Colonic mucosa (tissue), 4 donors: ENCODE measurements at regions not wholly inside any gene's neighbourhood (a gene's known extent, or its start where the extent isn't known, plus 50 kb on each side); places are given as distances from the start of the nearest gene placed in this dataset.

ENCODE experiments used
- DNase-seq: peaks from one replicate; pipeline ENCODE4 v3.0.0-alpha.2; 2020
- H3K27ac ChIP-seq: fragments of 200-600 bp; one replicate; pipeline ENCODE4 v1.8.0; 2021
- H3K27me3 ChIP-seq: fragments of 200-600 bp; one replicate; pipeline ENCODE4 v1.8.0; 2021
- H3K36me3 ChIP-seq: fragments of 200-600 bp; one replicate; pipeline ENCODE4 v1.8.0; 2021
- H3K4me1 ChIP-seq: fragments of 200-600 bp; one replicate; pipeline ENCODE4 v1.8.0; 2021; ENCODE audit warnings: mild to moderate bottlenecking
- H3K4me3 ChIP-seq: fragments of 200-600 bp; one replicate; pipeline ENCODE4 v1.8.0; 2021
- H3K9ac ChIP-seq, 2 donors: one replicate each; pipeline ENCODE4 v1.7.0; 2013; ENCODE audit warnings: control low read depth in 2 of 2, low read depth in 2 of 2, low read length in 2 of 2
- H3K9me3 ChIP-seq: fragments of 200-600 bp; one replicate; pipeline ENCODE4 v1.8.0; 2021
- CTCF ChIP-seq: fragments of 200-600 bp; IDR thresholded peaks from one replicate; pipeline ENCODE4 v1.8.0; 2022; ENCODE audit warnings: antibody characterized with exemption, mild to moderate bottlenecking
- intact Hi-C: fragments of 100-400 bp; cut with DNase I; formaldehyde crosslinking; loops from one replicate; pipeline ENCODE4 v1.14.1; 2022
- donor health status: healthy.
- donor health status: DM: no; HTN: no; CAD: no.
- donor health status: DM: no; HTN: no; CAD: no.

GRCh38 chr6:74603322-74604076 is 602.4 kb downstream of the COL12A1 start:
- Histone ChIP-seq H3K9me3 (no peaks in the 10 kb centered on the region), H3K27me3 (no peaks in the 10 kb centered on the region), H3K4me3 (no peak overlapping the region), H3K9ac (no peak overlapping the region), H3K4me1 (no peaks in the 10 kb centered on the region), H3K27ac (no peak overlapping the region), H3K36me3 (no peaks in the 10 kb centered on the region)
- intact Hi-C loops, result no loop called here
- no peak for TF ChIP-seq CTCF
- no peak for DNase-seq

- H3K9ac ChIP-seq, result no peak overlapping the region
- no peak for TF ChIP-seq CTCF
- intact Hi-C loops, result no loop called here
- no peaks in the 10 kb centered on the region for H3K9me3 ChIP-seq
- H3K4me3 ChIP-seq, result no peak overlapping the region
- H3K27me3 ChIP-seq, result no peaks in the 10 kb centered on the region
- H3K36me3 ChIP-seq, result no peaks in the 10 kb centered on the region
- DNase-seq, result no peak
- no peaks in the 10 kb centered on the region for H3K4me1 ChIP-seq
- H3K27ac ChIP-seq, result no peak overlapping the region
These were observed 603.6 kb downstream of the COL12A1 start for GRCh38 chr6:74602206-74602605.

- DNase-seq, result no peak
- intact Hi-C loops, result loop anchor here (10.0 kb wide), 1 partner anchor 184 kb away; no protein-coding TSS in a partner anchor
- Histone ChIP-seq H3K27me3 (no peaks in the 10 kb centered on the region), H3K4me3 (no peak overlapping the region), H3K36me3 (no peaks in the 10 kb centered on the region), H3K4me1 (no peaks in the 10 kb centered on the region), H3K27ac (no peak overlapping the region), H3K9ac (no peak overlapping the region), H3K9me3 (no peaks in the 10 kb centered on the region)
- TF ChIP-seq CTCF, result no peak
These were observed 607.1 kb downstream of the COL12A1 start for GRCh38 chr6:74598462-74599393.

GRCh38 chr6:74597840-74598239 is 608.0 kb downstream of the COL12A1 start:
- no peaks in the 10 kb centered on the region for H3K27me3 ChIP-seq
- H3K9me3 ChIP-seq, result no peaks in the 10 kb centered on the region
- DNase-seq, result no peak
- no peak overlapping the region for H3K4me3 ChIP-seq
- TF ChIP-seq CTCF, result no peak
- H3K36me3 ChIP-seq, result no peaks in the 10 kb centered on the region
- H3K27ac ChIP-seq, result no peak overlapping the region
- no peak overlapping the region for H3K9ac ChIP-seq
- intact Hi-C loops, result loop anchor here (10.0 kb wide), 1 partner anchor 183 kb away; no protein-coding TSS in a partner anchor
- no peaks in the 10 kb centered on the region for H3K4me1 ChIP-seq

- H3K4me1 ChIP-seq, result no peaks in the 10 kb centered on the region
- no peak for DNase-seq
- H3K27me3 ChIP-seq, result no peaks in the 10 kb centered on the region
- H3K9me3 ChIP-seq, result no peaks in the 10 kb centered on the region
- H3K4me3 ChIP-seq, result no peak overlapping the region
- no peak for TF ChIP-seq CTCF
- intact Hi-C loops, result loop anchor here (10.0 kb wide), 1 partner anchor 182 kb away; no protein-coding TSS in a partner anchor
- no peak overlapping the region for H3K27ac ChIP-seq
- H3K9ac ChIP-seq, result no peak overlapping the region
- no peaks in the 10 kb centered on the region for H3K36me3 ChIP-seq
These were observed 608.6 kb downstream of the COL12A1 start for GRCh38 chr6:74597266-74597665.
